IMR-90 (cell line): ENCODE measurements at regions not wholly inside any gene's neighbourhood (a gene's known extent, or its start where the extent isn't known, plus 50 kb on each side); places are given as distances from the start of the nearest gene placed in this dataset.

Experiments used
- BHLHE40 ChIP-seq: fragments of 150-350 bp; IDR thresholded peaks from 2 replicates; pipeline ENCODE4 v1.6.1; 2016; ENCODE audit warnings: mild to moderate bottlenecking, low read depth, low read length
- CHD1 ChIP-seq: IDR thresholded peaks from 2 replicates; pipeline ENCODE4 v1.6.1; 2012; ENCODE audit warnings: low read depth, low read length, improper control_type of control experiment
- CTCF ChIP-seq: conservative IDR thresholded peaks from 2 replicates; pipeline ENCODE4 v1.5.1; 2012; ENCODE audit warnings: mild to moderate bottlenecking, low read depth, low read length, improper control_type of control experiment
- FOS ChIP-seq: fragments of 150-350 bp; IDR thresholded peaks from 2 replicates; pipeline ENCODE4 v1.6.1; 2016; ENCODE audit warnings: low read depth, low read length
- MAFK ChIP-seq: IDR thresholded peaks from 2 replicates; pipeline ENCODE4 v1.6.1; 2012; ENCODE audit warnings: low read depth, low read length, improper control_type of control experiment
- MAZ ChIP-seq: IDR thresholded peaks from 2 replicates; pipeline ENCODE4 v1.6.1; 2012; ENCODE audit warnings: low read depth, mild to moderate bottlenecking, low read length, improper control_type of control experiment, moderate library complexity, borderline replicate concordance
- RAD21 ChIP-seq: IDR thresholded peaks from 2 replicates; pipeline ENCODE4 v1.6.1; 2012; ENCODE audit warnings: low read length, improper control_type of control experiment
- RCOR1 ChIP-seq: IDR thresholded peaks from 2 replicates; pipeline ENCODE4 v1.6.1; 2012; ENCODE audit warnings: mild to moderate bottlenecking, low read length, improper control_type of control experiment; ENCODE audit not compliant: insufficient replicate concordance
- USF2 ChIP-seq: fragments of 150-350 bp; IDR thresholded peaks from 2 replicates; pipeline ENCODE4 v1.6.1; 2017; ENCODE audit warnings: mild to moderate bottlenecking, antibody characterized with exemption, low read length, low read depth

- TF ChIP-seq CTCF (no peak), FOS (no peak), RAD21 (no peak), RCOR1 (no peak), MAZ (no peak), CHD1 (no peak), BHLHE40 (no peak), USF2 (no peak), MAFK (no peak)
Measured at GRCh38 chr12:125205386-125205785, 140.2 kb downstream of the AACS start.
